Left lung (tissue), 4 donors: ENCODE measurements at regions not wholly inside any gene's neighbourhood (a gene's known extent, or its start where the extent isn't known, plus 50 kb on each side); places are given as distances from the start of the nearest gene placed in this dataset.

ENCODE experiments used
- ATAC-seq: fragments of 200-7000 bp; cut with Tn5 transposase; one replicate; pipeline ENCODE4 v1.9.1; 2020; ENCODE audit warnings: moderate library complexity
- DNase-seq, 4 donors: peaks; one replicate each; pipeline ENCODE4 v3.0.0-alpha.2; 2013 to 2020
- H3K27ac ChIP-seq, 2 donors: fragments of 200-600 bp; sonication (generic) in 1 of 2; one replicate each; pipeline versions ENCODE4 v1.5.0 to v1.8.0; 2020 to 2021
- H3K27me3 ChIP-seq, 2 donors: fragments of 200-600 bp; sonication (generic) in 1 of 2; one replicate each; pipeline versions ENCODE4 v1.5.0 to v1.8.0; 2020 to 2021
- H3K36me3 ChIP-seq, 2 donors: fragments of 200-600 bp; sonication (generic) in 1 of 2; one replicate each; pipeline versions ENCODE4 v1.5.0 to v1.8.0; 2020 to 2021
- H3K4me1 ChIP-seq, 2 donors: fragments of 200-600 bp; one replicate each; pipeline ENCODE4 v1.8.0; 2021
- H3K4me3 ChIP-seq, 2 donors: fragments of 200-600 bp; sonication (generic) in 1 of 2; one replicate each; pipeline versions ENCODE4 v1.5.0 to v1.8.0; 2020 to 2021; ENCODE audit warnings: mild to moderate bottlenecking in 1 of 2
- H3K9me3 ChIP-seq, 2 donors: fragments of 200-600 bp; sonication (generic) in 1 of 2; one replicate each; pipeline versions ENCODE4 v1.5.0 to v1.8.0; 2020 to 2021
- intact Hi-C, 2 donors: fragments of 100-400 bp; cut with DNase I; formaldehyde crosslinking; loops; one replicate each; pipeline versions ENCODE4 v1.11.2 to v1.14.2; 2022
- TF ChIP-seq, protein P1 (sequence below), 2 donors: fragments of 200-600 bp; sonication (generic) in 1 of 2; IDR thresholded peaks; one replicate each; pipeline versions ENCODE4 v1.5.0 to v1.8.0; 2021; ENCODE audit warnings: antibody characterized with exemption in 2 of 2
- donor health status: DM: no; HTN: yes; CAD: no.
- donor health status: DM: no; HTN: no; CAD: no.

DNA sequence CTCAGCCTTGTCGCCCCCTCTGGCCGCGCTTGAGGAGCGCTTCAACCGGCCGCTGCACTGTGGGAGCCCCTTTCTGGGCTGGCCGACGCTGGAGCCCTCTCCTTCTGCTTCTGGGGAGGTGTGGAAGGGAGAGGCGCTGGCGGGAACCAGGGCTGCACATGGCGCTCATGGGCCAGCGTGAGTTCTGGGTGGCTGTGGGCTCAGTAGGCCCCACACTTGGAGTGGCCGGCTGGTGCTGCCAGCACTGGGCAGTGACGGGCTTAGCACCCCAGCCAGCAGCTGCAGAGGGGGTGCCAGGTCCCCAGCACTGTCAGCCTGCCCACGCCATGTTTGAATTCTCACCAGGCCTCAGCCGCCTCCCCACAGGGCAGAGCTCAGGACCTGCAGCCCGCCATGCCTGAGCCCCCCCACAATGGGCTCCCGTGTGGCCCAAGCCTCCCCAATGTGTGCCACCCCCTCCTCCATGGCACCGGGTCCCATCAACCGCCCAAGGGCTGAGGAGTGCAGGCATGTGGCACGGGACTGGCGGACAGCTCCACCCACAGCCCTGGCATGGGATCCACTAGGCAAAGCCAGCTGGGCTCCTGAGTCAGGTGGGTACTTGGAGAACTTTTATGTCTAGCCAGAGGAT lies 615.2 kb downstream of the TRIML1 start:
- H3K27me3 ChIP-seq: no peaks in the 10 kb centered on the region
- H3K4me1 ChIP-seq: no peaks in the 10 kb centered on the region
- no peak overlapping the region for H3K27ac ChIP-seq
- TF ChIP-seq, protein P1, sequence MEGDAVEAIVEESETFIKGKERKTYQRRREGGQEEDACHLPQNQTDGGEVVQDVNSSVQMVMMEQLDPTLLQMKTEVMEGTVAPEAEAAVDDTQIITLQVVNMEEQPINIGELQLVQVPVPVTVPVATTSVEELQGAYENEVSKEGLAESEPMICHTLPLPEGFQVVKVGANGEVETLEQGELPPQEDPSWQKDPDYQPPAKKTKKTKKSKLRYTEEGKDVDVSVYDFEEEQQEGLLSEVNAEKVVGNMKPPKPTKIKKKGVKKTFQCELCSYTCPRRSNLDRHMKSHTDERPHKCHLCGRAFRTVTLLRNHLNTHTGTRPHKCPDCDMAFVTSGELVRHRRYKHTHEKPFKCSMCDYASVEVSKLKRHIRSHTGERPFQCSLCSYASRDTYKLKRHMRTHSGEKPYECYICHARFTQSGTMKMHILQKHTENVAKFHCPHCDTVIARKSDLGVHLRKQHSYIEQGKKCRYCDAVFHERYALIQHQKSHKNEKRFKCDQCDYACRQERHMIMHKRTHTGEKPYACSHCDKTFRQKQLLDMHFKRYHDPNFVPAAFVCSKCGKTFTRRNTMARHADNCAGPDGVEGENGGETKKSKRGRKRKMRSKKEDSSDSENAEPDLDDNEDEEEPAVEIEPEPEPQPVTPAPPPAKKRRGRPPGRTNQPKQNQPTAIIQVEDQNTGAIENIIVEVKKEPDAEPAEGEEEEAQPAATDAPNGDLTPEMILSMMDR (IDR thresholded peaks at IDR 0.05): no peak
- H3K9me3 ChIP-seq: peaks cover 0 to 33% of the 10 kb centered on the region in 2 donors
- no peaks in the 10 kb centered on the region for H3K36me3 ChIP-seq
- ATAC-seq (no peak), DNase-seq (peak in 1 of 4 donors; percentile 64)
- intact Hi-C loops: no loop called here
- H3K4me3 ChIP-seq: no peak overlapping the region

DNA sequence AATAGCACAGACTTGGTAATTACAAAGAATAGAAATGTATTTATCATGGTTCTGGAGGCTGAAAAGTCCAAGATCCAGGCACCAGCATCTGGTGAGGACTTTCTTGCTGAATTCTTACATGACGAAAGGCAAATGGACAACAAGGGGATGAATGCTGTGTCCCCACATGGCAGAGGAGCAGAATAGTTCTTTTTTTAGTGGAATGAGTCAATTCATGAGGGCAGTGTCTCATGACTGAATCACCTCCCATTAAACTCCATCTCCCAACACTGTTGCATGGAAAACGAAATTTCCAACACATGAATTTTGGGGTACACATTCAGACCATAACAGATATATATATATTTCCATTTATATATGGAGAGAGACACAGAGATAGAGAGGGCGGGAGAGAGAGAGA lies 628.3 kb downstream of the TRIML1 start:
- H3K27me3 ChIP-seq: no peaks in the 10 kb centered on the region
- no peaks in the 10 kb centered on the region for H3K36me3 ChIP-seq
- no peak overlapping the region for H3K27ac ChIP-seq
- ATAC-seq (no peak), DNase-seq (no peak)
- peaks cover 0 to 13% of the 10 kb centered on the region in 2 donors for H3K9me3 ChIP-seq
- intact Hi-C loops: no loop called here
- H3K4me3 ChIP-seq: no peak overlapping the region
- H3K4me1 ChIP-seq: no peaks in the 10 kb centered on the region
- TF ChIP-seq, protein P1 (IDR thresholded peaks at IDR 0.05): no peak

- Histone ChIP-seq H3K27ac (no peak overlapping the region), H3K9me3 (no peaks in the 10 kb centered on the region), H3K4me1 (no peaks in the 10 kb centered on the region), H3K27me3 (no peaks in the 10 kb centered on the region), H3K36me3 (no peaks in the 10 kb centered on the region), H3K4me3 (no peak overlapping the region)
- DNase-seq (no peak), ATAC-seq (no peak)
- TF ChIP-seq, protein P1 (IDR thresholded peaks at IDR 0.05): no peak
- intact Hi-C loops: no loop called here
These were observed 639.7 kb downstream of the TRIML1 start for GRCh38 chr4:188778905-188779304.

GRCh38 chr4:188779581-188779980 lies 640.3 kb downstream of the TRIML1 start:
- ATAC-seq (no peak), DNase-seq (no peak)
- H3K27me3 ChIP-seq: no peaks in the 10 kb centered on the region
- H3K4me3 ChIP-seq: no peak overlapping the region
- no peak overlapping the region for H3K27ac ChIP-seq
- no peaks in the 10 kb centered on the region for H3K4me1 ChIP-seq
- H3K9me3 ChIP-seq: no peaks in the 10 kb centered on the region
- TF ChIP-seq, protein P1 (IDR thresholded peaks at IDR 0.05): no peak
- intact Hi-C loops: no loop called here
- H3K36me3 ChIP-seq: no peaks in the 10 kb centered on the region

- no peak overlapping the region for H3K4me3 ChIP-seq
- H3K4me1 ChIP-seq: no peaks in the 10 kb centered on the region
- H3K27ac ChIP-seq: no peak overlapping the region
- H3K27me3 ChIP-seq: no peaks in the 10 kb centered on the region
- H3K9me3 ChIP-seq: no peaks in the 10 kb centered on the region
- TF ChIP-seq, protein P1 (IDR thresholded peaks at IDR 0.05): no peak
- DNase-seq (no peak), ATAC-seq (no peak)
- no peaks in the 10 kb centered on the region for H3K36me3 ChIP-seq
- intact Hi-C loops: no loop called here
These were observed 640.8 kb downstream of the TRIML1 start for GRCh38 chr4:188780028-188780427.
